HG03457 (cell line): ENCODE measurements at regions not wholly inside any gene's neighbourhood (a gene's known extent, or its start where the extent isn't known, plus 50 kb on each side); places are given as distances from the start of the nearest gene placed in this dataset.
"Not testable (repeated sequence)": the region's sequence is repeated elsewhere in the genome, so short reads cannot be mapped to it uniquely, and the experiment has no call there.

Experiments
- ATAC-seq: cut with Tn5 transposase; IDR thresholded peaks from one replicate; pipeline ENCODE4 v1.9.1; 2021; ENCODE audit warnings: moderate number of reproducible peaks; ENCODE audit not compliant: unreplicated experiment

DNA sequence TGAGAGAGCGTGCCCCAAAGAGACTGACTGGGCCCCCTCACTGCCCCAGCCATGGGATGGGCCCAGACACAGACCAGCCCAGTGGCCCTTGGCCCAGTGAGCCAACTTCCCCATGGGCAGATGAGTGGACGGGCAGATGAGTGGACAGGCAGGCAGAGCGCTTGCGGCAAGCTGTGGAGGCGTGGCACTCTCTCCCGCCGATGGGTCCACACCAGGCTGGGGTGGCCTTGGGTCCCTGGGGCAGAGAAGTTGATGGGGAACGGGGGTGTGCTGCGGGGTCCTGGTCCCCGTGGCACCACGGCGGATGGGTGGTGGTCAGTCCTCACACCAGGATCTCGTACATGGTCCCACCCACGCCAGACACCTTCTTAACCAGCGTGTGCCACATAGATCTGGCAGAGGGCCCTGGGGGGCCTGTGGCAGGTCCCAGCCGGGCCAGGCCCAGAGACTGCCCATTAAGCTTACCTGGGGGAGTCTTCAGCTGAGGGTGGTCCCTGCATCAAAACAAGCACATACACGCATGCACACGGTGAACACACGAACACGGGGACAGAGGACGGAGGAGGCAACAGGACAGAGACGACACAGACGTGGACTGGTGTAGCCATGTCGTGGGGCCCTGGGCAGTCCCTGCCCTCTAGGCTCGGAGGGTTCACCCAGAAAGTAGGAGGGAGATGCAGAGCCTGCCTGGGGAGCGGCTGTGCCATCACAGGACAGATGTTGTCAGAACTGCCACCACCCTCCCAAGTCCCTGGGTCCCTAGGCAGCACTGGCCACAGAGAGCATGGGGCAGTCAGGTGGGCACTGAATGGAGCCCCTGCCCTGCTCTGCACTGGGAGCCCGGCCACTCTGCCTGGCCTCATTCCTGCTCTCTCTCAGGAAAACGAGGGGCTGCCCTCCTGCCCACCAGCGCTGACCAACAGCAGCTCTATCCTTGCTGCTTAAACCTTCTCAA is 182.2 kb downstream of the IGLL1 start:
- no peak for ATAC-seq

DNA sequence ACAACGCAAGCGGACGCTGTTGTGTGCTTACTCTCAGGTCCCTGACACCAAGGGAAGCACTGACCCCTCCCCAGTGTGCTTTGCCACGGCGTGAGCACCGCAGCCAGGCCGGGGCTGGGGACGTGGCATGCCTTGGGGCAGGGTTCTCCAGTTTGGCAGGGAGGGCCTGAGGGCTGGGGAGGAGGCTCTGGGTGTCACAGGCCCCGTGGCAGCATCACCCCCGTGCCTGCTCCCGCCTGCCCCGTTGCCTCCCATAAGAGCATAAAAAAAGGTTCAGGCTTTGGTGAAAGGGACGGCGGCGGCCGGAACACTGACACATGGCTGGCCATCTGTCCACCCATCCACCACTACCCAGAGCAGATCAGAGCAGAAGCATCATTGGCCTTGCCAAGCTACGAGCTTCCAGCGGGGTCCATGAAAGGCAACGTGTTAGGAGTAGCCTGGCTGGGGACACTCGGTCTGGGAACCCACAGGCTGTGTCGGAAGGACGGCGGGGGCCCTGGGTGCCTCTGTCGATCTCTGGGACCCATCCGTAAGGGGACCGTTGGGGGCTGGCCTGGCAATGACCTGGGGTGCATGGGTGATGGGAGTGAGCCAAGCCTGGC is 183.0 kb downstream of the IGLL1 start:
- ATAC-seq, result no peak

DNA sequence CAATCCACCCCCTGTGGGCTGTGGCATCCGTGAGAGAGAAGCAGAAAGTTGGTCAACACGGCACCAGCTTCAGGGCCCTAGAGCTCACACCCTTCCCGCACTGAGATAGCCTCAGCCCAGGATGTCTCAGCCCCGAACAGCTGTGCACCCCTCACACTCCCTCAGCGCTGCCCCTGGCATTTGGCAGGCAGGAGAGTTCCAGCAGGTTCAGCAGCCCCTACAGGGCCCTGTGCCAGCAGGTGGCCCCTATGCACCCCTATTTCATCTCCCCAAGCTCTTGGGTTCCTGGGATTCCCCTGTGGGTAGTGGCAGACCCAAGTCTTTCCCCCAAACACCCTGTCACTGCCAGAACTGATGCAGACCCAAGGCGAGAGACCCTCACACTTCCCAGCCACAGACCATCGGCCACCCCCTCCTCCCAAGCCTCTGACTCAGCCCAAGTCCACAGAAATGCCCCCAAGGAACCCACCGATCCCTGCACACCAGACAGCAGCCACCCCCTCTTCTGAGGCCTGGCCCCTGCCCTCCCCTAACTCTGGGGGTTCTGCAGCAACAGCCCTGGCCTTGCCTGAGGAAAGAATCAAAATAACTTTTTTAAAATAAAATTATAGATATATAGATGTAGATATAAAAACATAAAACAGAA is 183.6 kb downstream of the IGLL1 start:
- no peak for ATAC-seq

DNA sequence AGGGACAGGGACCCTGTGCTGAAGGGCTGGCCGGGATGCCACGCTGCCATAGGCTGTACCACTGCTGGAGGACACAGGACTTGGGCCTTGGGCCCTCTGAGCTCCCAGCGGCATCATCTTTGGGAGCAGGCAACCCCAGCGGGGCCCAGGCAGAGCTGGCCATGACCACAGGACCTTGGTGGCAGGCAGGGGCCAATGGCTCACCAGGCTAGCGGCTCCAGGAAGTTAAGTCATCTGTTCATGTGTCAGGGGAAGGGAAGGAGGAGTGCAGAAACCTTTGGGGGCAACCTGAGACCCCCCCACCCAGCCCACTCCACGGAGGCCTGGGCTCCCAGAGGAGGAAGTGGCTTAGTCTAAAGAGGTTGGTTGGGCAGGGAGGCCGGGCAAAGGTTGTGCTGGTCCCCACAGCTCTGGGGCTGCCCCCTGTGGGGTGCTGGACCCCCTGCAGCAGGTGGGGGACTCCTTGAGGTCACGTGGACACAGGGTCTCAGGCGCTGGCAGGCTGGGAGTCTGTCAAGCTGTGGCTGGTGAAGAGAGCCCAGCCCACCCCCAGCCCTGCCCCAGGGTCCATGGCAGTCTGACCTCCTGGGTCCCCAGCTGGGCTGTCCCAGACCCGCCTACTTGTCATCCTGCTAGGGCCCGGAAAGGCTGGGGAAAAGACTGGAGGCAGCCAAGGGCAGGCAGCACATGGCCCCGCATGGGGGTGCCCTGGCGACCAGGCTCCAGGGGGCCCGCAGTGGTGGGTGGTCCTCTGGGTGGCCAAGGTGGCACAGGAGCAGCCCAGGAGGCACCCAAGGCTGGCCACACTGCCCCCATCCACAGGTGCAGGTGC is 184.3 kb downstream of the IGLL1 start:
- ATAC-seq, result no peak

DNA sequence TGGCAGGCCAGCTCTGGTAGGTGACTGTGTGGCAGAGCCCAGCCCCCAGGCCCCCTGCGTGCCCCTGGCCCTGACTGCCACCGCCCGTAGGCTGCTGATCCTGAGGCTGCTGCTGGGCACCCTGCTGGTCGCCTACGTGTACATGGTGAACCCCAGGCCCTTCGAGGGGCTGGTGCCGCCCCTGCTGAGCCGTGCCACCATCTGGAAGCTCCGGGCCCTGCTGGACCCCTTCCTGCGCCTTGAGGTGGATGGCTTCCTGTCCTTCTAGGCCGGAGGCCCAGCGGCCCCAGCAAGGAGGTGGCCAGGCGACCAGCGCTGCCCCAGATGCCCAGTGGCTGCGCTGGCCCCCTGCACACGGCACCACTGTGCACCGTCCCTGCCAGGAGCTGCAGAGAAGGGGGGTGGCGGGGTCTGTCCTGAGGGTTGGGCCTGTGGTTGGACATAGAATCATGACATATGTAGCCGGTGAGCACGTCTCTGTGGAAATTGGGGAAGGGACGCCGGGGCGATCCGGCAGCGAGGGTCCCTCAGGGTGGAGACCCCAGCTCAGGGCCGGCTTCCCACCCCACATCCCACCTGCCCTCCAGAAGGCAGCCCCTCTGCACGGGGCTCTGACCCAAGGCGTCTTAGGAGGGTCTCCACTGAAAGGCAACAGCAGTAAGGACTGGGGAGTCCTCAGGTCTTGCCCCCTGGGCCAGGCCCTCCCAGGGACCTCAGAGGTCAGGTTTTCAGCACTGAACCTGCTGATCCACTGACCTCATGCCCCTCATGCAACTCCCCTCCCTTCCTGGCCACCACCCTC is 185.4 kb downstream of the IGLL1 start:
- ATAC-seq, result no peak

DNA sequence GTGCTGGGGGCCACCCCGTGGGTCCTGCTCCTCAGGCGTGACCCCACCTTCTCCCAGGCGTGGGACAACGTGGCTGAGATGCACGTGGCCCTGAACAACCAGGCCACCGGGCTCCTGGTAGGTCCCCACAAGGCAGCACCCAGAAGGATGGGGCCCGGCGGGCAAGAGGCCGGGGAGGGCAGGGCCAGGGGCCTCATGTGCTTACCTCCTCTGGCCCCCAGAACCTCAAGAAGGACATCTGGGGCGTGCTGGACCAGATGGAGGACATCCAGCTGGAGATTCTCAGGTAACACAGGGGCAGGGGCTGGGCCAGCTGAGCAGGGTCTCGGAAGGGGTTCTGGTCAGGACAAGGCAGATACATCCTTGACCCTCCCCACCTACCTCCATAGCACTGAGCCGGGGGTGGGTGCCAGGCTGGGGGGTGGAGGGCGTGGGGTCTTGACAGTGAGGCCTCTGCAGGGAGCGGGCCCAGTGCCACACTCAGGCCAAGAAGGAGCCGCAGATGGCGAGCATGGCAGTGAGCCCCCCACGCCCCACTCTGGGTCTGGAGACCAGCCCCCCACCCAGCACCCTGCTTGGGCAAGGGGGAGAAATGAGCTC is 186.3 kb downstream of the IGLL1 start:
- no peak for ATAC-seq

DNA sequence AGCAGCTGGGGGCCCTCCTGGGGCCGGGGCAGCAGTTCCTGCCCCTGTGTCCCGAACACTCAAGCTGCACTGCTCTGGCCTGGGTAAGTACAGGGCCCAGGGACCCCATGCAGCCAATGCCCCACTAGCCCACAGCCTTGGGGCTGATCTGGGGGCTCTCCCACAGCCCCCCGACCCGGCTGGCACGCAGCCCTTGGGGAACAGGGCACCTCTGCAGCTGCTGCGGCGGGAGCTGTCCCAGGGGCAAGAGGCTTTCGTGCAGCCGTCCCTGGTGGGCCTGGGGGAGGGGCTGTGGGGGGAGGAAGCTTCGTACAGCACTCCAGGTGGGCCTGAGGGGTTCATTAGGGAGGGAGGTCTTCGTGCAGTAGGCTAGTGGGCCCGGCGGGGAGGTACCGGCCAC is 186.9 kb downstream of the IGLL1 start:
- ATAC-seq, result not testable (repeated sequence)

- no peak for ATAC-seq
These were observed 187.5 kb downstream of the IGLL1 start for GRCh38 chr22:23392420-23393121.

- ATAC-seq, result no peak
These were observed 189.1 kb downstream of the IGLL1 start for GRCh38 chr22:23391022-23391421.

GRCh38 chr22:23389271-23390071 is 190.6 kb downstream of the IGLL1 start:
- ATAC-seq, result no peak

DNA sequence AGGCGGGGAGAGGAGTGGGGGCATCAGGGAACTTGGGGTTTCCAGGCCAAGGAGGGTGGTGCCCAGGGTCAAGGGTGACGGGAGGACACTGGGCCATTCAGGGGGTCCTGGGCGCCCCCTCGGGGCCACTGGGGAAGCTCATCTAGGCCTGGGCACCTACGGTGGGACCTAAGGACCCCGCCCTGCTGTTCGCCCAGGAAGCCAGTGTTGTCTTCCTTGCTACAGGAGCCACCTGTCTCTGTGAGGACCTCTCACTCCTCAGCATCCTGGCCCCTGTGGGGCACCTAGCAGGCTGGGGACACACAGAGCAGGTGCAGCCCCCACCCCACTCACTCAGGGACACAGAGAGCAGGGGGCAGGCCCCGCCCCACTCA is 191.6 kb downstream of the IGLL1 start:
- ATAC-seq, result no peak

DNA sequence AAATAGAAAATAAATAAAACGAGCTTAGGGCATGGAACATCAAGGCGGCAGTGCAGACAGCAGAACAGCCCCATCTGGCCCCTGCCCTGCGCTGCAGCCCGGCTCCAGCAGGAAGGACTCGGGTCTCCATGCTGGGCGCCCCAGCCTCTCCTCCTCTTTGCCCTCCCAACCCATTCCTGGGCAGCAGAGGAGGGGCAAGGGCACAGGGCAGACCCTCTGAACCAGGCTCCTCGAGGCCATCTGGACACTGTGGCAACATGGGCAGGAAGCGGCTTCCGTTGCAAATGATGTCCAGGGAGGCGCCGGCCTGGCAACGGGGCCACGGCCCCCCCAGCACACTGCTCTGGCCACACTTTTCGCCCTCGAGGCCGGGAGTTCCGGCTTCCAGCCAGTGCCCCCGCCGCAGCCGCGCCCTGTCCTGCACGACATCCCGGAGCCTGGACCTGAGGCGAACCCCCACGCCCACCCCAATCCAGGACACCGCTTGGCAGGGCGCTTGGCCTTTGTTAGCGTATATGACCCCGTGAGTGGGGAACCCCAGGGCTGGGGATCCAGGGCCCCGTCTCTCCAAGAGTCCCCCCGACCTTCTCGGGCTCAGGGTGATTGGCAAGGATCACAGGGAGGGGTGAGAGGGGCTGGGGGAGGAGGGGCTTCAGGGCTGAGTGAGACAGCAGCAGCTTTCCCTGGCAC is 192.1 kb downstream of the IGLL1 start:
- ATAC-seq, result no peak

DNA sequence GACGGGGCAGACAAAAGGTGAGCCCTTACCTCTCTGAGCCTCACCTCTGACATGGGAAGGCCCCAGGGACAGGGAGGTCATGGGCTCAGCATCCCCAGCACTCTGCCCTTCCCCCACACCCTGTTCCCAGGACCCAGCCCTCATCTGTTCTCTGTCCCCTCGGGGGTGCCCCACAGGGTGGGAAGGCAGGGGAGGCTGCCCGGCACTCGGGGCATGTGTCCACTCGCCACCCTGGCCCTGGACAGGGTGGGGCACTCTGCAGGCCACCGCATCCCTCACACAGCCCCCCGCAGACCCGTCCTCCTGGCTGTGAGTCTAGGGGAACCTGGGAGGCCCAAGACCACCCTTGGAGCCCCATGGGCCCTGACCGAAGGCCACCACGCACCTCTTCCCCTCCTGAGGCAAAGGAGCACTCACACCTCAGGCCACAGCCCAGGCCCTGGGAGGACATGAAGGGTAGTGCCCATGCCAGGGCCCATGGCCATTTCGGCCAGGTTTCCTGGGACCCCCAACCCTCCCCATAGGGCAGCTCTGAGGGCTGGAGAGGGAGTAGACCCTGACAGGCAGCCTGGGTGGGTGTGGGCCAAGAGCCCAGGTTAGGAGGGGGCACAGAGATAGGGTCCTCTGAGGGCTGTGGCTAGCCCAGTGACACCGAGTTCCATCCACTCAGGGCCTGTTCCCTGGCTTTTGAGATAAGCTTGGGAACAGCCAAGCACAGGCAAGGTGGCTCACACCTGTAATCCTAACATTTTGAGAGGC is 193.1 kb downstream of the IGLL1 start:
- ATAC-seq, result no peak

DNA sequence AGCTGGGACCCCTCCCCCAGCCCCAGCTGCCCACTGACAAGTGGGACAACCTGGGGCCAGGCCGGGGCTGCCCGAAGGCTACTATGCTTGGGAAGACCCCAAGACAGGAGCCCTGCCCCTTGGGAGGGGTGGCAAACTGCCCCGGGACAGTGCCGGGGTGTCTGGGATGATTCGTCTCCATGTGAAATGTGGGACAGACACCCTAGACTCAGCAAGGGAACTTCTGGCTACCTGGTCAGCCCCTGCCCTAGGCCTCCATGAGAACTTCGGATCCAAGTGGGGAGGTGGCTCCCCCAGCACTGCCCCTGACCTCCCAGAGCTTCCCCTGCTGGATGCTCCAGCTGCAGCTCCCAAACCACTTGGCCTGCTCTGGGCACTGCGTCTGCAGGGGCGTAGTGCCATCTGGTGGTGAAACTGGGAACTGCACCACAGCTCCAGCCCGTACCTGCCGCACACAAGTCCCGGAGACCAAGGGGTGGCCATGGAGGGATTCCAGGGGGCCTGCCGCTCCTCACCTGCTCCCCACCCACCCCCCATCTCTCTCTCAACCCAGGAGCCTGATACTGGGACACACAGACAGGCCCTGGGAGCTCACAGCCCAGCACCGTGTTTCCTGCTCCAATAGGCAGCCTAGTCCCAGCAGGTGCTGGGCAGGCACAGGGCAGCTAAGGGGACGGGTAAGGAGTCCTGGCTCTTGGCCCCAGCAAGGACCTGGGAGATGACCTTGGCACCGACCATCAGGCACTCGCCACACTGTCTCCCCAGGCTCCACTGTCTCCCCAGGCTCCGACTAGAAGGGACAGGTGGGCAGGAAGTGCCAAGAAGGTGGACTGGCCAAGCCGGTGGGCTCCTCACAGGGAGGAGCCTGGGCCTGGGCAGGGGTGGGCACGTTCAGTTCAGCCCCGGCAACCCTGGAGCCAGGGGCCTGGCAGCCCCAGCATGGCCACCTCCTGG is 194.1 kb downstream of the IGLL1 start:
- no peak for ATAC-seq

DNA sequence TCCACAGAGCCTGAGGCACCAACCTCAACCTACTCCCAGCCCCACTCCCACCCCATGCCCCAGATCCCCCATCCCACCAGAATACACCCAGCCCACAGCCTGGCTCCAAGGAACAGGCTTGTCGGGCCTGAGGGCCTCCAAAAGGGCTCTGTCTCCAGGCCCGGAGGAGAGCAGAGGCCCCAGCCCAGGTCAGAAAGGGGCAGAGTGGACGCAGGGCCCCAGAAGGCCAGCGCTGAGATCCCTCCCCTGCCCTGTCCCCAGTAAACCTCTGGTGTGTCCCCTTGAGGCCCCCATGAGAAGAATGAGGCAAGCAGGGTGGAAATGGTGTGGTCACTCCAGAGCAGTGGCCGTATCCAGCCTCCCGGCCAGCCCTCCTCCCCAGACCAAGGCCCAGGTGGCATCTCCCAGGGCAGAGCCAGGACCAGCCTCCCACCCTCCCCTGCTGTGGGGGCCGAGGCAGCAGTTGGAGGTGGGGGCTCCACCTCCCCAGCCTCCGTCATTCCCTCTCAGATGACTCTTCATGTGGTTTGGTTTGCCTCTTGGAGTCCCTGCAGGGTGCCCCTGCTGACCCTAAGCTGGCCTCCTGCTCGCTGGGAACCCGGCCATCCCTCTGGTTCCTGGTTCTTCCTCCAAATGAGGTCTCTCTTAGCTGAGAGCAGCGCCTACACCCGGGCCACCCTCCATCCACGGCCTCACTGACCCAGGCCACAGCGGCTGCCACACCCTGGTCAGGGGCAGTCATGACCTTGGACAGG is 195.0 kb downstream of the IGLL1 start:
- ATAC-seq, result no peak
